GM12875 (cell line): ENCODE measurements at regions not wholly inside any gene's neighbourhood (a gene's known extent, or its start where the extent isn't known, plus 50 kb on each side); places are given as distances from the start of the nearest gene placed in this dataset.
"Not testable (repeated sequence)": the region's sequence is repeated elsewhere in the genome, so short reads cannot be mapped to it uniquely, and the experiment has no call there.

Source experiments
- H3K4me3 ChIP-seq: one replicate; pipeline ENCODE4 v1.5.1; 2011; ENCODE audit warnings: low read depth, low read length, control low read depth
- CTCF ChIP-seq: IDR thresholded peaks from 2 replicates; pipeline ENCODE4 v1.5.1; 2011; ENCODE audit warnings: low read depth, mild to moderate bottlenecking, control low read depth, inconsistent platforms, low read length, moderate library complexity, borderline replicate concordance; ENCODE audit not compliant: insufficient read depth

GRCh38 chr1:234848972-234849649, 239.1 kb upstream of the IRF2BP2 start:
- TF ChIP-seq CTCF, result 0 out of 2 replicates have a peak, but pooled peaks have one; percentile 7
- H3K4me3 ChIP-seq, result no peak overlapping the region

- not testable (repeated sequence) for H3K4me3 ChIP-seq
Observed at GRCh38 chr1:234846813-234847212, 236.8 kb upstream of the IRF2BP2 start.

- H3K4me3 ChIP-seq, result no peak overlapping the region
- no peak for TF ChIP-seq CTCF
Observed at GRCh38 chr1:234845836-234846235, 235.9 kb upstream of the IRF2BP2 start.

GRCh38 chr1:234845097-234845660, 235.2 kb upstream of the IRF2BP2 start:
- TF ChIP-seq CTCF, result no peak

GRCh38 chr1:234844479-234845031, 234.6 kb upstream of the IRF2BP2 start:
- peak overlapping the region; percentile 8 for H3K4me3 ChIP-seq
- no peak for TF ChIP-seq CTCF

More at GRCh38 chr1:234845097-234845660, 235.2 kb upstream of the IRF2BP2 start:
- H3K4me3 ChIP-seq, result no peak overlapping the region

GRCh38 chr1:234843946-234844345, 234.0 kb upstream of the IRF2BP2 start:
- H3K4me3 ChIP-seq, result no peak overlapping the region
- TF ChIP-seq CTCF, result no peak

- TF ChIP-seq CTCF, result peak; percentile 18; the same call in 1 of the 2 replicates
- peak overlapping the region; percentile 43 for H3K4me3 ChIP-seq
Observed at GRCh38 chr1:234842726-234843641, 233.0 kb upstream of the IRF2BP2 start.
